Neural progenitor cell (in vitro differentiated cells): ENCODE measurements at regions not wholly inside any gene's neighbourhood (a gene's known extent, or its start where the extent isn't known, plus 50 kb on each side); places are given as distances from the start of the nearest gene placed in this dataset.

Experiments used
- EZH2phosphoT487 ChIP-seq: fragments of 200-600 bp; sonication (generic); IDR thresholded peaks from 2 replicates; pipeline ENCODE4 v1.6.1; 2017; ENCODE audit warnings: antibody characterized with exemption
- TF ChIP-seq, protein P1 (sequence below): fragments of 200-600 bp; sonication (generic); IDR thresholded peaks from 2 replicates; pipeline ENCODE4 v1.5.1; 2017; ENCODE audit warnings: antibody characterized with exemption, mild to moderate bottlenecking

DNA sequence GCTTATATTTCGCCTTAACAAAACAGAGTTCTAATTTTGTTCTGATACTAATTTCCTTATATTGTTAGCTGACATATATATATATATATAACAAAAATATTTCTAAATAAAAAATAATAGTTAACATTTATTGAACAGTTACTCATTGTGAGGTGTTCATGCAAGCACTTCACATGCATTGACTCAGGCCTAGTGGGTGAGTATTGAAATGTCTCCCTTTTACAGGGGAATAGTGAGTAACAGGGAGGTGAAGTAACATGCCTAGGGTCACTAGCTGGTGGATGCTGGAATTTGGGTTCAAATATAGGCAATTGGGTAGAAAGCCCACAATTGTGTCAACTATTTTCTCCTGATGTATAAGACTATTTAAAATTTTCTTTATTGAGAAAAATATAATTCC, 102.6 kb upstream of the ZPLD1 start:
- TF ChIP-seq EZH2phosphoT487: no peak
- TF ChIP-seq, protein P1, sequence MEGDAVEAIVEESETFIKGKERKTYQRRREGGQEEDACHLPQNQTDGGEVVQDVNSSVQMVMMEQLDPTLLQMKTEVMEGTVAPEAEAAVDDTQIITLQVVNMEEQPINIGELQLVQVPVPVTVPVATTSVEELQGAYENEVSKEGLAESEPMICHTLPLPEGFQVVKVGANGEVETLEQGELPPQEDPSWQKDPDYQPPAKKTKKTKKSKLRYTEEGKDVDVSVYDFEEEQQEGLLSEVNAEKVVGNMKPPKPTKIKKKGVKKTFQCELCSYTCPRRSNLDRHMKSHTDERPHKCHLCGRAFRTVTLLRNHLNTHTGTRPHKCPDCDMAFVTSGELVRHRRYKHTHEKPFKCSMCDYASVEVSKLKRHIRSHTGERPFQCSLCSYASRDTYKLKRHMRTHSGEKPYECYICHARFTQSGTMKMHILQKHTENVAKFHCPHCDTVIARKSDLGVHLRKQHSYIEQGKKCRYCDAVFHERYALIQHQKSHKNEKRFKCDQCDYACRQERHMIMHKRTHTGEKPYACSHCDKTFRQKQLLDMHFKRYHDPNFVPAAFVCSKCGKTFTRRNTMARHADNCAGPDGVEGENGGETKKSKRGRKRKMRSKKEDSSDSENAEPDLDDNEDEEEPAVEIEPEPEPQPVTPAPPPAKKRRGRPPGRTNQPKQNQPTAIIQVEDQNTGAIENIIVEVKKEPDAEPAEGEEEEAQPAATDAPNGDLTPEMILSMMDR: no peak
